Tibial nerve (tissue), 4 donors: ENCODE measurements at regions not wholly inside any gene's neighbourhood (a gene's known extent, or its start where the extent isn't known, plus 50 kb on each side); places are given as distances from the start of the nearest gene placed in this dataset.

ENCODE experiments used
- DNase-seq, 2 donors: peaks; one replicate each; pipeline ENCODE4 v3.0.0-alpha.2; 2019; ENCODE audit warnings: low spot score in 2 of 2
- H3K27ac ChIP-seq, 4 donors: fragments of 200-600 bp; sonication (generic) in 3 of 4; one replicate each; pipeline ENCODE4 v1.5.1; 2017 to 2019; ENCODE audit warnings: mild to moderate bottlenecking in 1 of 4
- H3K27me3 ChIP-seq, 2 donors: fragments of 200-600 bp; sonication (generic) in 1 of 2; one replicate each; pipeline versions ENCODE4 v1.5.1 to v1.6.0; 2017 to 2019
- H3K36me3 ChIP-seq, 3 donors: fragments of 200-600 bp; sonication (generic); one replicate each; pipeline ENCODE4 v1.5.1; 2018 to 2019
- H3K4me1 ChIP-seq, 4 donors: fragments of 200-600 bp; sonication (generic) in 3 of 4; one replicate each; pipeline ENCODE4 v1.5.1; 2017 to 2019
- H3K4me3 ChIP-seq, 4 donors: fragments of 200-600 bp; sonication (generic) in 3 of 4; one replicate each; pipeline ENCODE4 v1.5.1; 2017 to 2019; ENCODE audit warnings: mild to moderate bottlenecking in 1 of 4, moderate library complexity in 1 of 4
- H3K9me3 ChIP-seq, 4 donors: fragments of 200-600 bp; sonication (generic) in 3 of 4; one replicate each; pipeline ENCODE4 v1.5.1; 2017 to 2019
- CTCF ChIP-seq, 5 experiments: fragments of 200-600 bp in 3 of 5; fragments of 450-650 bp in 2 of 5; sonication (generic) in 3 of 5; IDR thresholded peaks; one replicate each; pipeline ENCODE4 v1.5.1; 2016 to 2019; ENCODE audit warnings: antibody characterized with exemption in 5 of 5, mild to moderate bottlenecking in 3 of 5, moderate library complexity in 2 of 5
- EP300 ChIP-seq, 2 donors: sonication (generic); formaldehyde crosslinking; IDR thresholded peaks; one replicate each; pipeline ENCODE4 v1.6.1; 2017; ENCODE audit warnings: antibody characterized with exemption in 2 of 2, mild to moderate bottlenecking in 1 of 2
- POLR2A ChIP-seq, 2 donors: fragments of 450-650 bp; IDR thresholded peaks; one replicate each; pipeline ENCODE4 v1.6.1; 2017; ENCODE audit warnings: antibody characterized with exemption in 2 of 2, mild to moderate bottlenecking in 2 of 2, moderate library complexity in 2 of 2
- WGBS, 2 donors: methylation state at CpG; one replicate each; pipeline ENCODE4 v1.1.5; 2018; 5-methylcytosine and 5-hydroxymethylcytosine counted together

GRCh38 chr9:89715318-89715858 lies 110.6 kb downstream of the GADD45G start:
- DNase-seq = no peak
- H3K4me3 ChIP-seq = no peak overlapping the region
- H3K4me1 ChIP-seq = peaks cover 0 to 7% (median 1%) of the 10 kb centered on the region in 4 donors
- TF ChIP-seq EP300 (IDR thresholded peaks at IDR 0.05) = no peak
- TF ChIP-seq POLR2A (IDR thresholded peaks at IDR 0.05) = no peak
- no peak for TF ChIP-seq CTCF (IDR thresholded peaks at IDR 0.05)
- peaks cover 0 to 9% (median 0%) of the 10 kb centered on the region in 4 donors for H3K9me3 ChIP-seq
- no peaks in the 10 kb centered on the region for H3K36me3 ChIP-seq
- H3K27ac ChIP-seq = no peak overlapping the region
- WGBS, 2 donors = 93 to 96% methylated on average over 2 of the region's 2 CpGs
- no peaks in the 10 kb centered on the region for H3K27me3 ChIP-seq

GRCh38 chr9:89715881-89716280 lies 111.1 kb downstream of the GADD45G start:
- H3K27ac ChIP-seq = no peak overlapping the region
- H3K4me3 ChIP-seq = no peak overlapping the region
- no peaks in the 10 kb centered on the region for H3K27me3 ChIP-seq
- peaks cover 0 to 6% (median 0%) of the 10 kb centered on the region in 4 donors for H3K4me1 ChIP-seq
- DNase-seq = no peak
- WGBS, 2 donors = 96 to 100% methylated on average over 3 of the region's 3 CpGs
- H3K9me3 ChIP-seq = peaks cover 0 to 9% (median 0%) of the 10 kb centered on the region in 4 donors
- TF ChIP-seq CTCF (IDR thresholded peaks at IDR 0.05) = no peak
- TF ChIP-seq POLR2A (IDR thresholded peaks at IDR 0.05) = no peak
- TF ChIP-seq EP300 (IDR thresholded peaks at IDR 0.05) = no peak
- H3K36me3 ChIP-seq = no peaks in the 10 kb centered on the region

- DNase-seq = no peak
- Histone ChIP-seq H3K27ac (no peak overlapping the region), H3K9me3 (peaks cover 0 to 9% (median 0%) of the 10 kb centered on the region in 4 donors), H3K27me3 (no peaks in the 10 kb centered on the region), H3K4me1 (no peaks in the 10 kb centered on the region), H3K36me3 (no peaks in the 10 kb centered on the region), H3K4me3 (no peak overlapping the region)
- TF ChIP-seq CTCF (IDR thresholded peaks at IDR 0.05) = no peak
- no peak for TF ChIP-seq EP300 (IDR thresholded peaks at IDR 0.05)
- no peak for TF ChIP-seq POLR2A (IDR thresholded peaks at IDR 0.05)
- WGBS, 2 donors = 85% methylated on average over 3 of the region's 3 CpGs
Observed at GRCh38 chr9:89716559-89716958, 111.7 kb downstream of the GADD45G start.

GRCh38 chr9:89718176-89718575 lies 113.4 kb downstream of the GADD45G start:
- Histone ChIP-seq H3K27ac (no peak overlapping the region), H3K4me3 (no peak overlapping the region), H3K9me3 (peaks cover 0 to 9% (median 0%) of the 10 kb centered on the region in 4 donors), H3K36me3 (no peaks in the 10 kb centered on the region), H3K27me3 (no peaks in the 10 kb centered on the region), H3K4me1 (no peaks in the 10 kb centered on the region)
- no peak for TF ChIP-seq POLR2A (IDR thresholded peaks at IDR 0.05)
- 51 to 52% methylated on average over 3 of the region's 3 CpGs for WGBS, 2 donors
- no peak for DNase-seq

GRCh38 chr9:89718651-89719050 lies 113.8 kb downstream of the GADD45G start:
- TF ChIP-seq POLR2A (IDR thresholded peaks at IDR 0.05) (no peak), CTCF (IDR thresholded peaks at IDR 0.05) (no peak), EP300 (IDR thresholded peaks at IDR 0.05) (no peak)
- DNase-seq = no peak

GRCh38 chr9:89719202-89719601 lies 114.4 kb downstream of the GADD45G start:
- H3K36me3 ChIP-seq = no peaks in the 10 kb centered on the region
- H3K4me3 ChIP-seq = no peak overlapping the region
- H3K27ac ChIP-seq = no peak overlapping the region
- DNase-seq = no peak
- no peak for TF ChIP-seq POLR2A (IDR thresholded peaks at IDR 0.05)
- no peak for TF ChIP-seq CTCF (IDR thresholded peaks at IDR 0.05)
- no peak for TF ChIP-seq EP300 (IDR thresholded peaks at IDR 0.05)
- H3K4me1 ChIP-seq = no peaks in the 10 kb centered on the region
- 81 to 96% methylated on average over 4 of the region's 4 CpGs for WGBS, 2 donors
- no peaks in the 10 kb centered on the region for H3K27me3 ChIP-seq
- peaks cover 0 to 9% (median 0%) of the 10 kb centered on the region in 4 donors for H3K9me3 ChIP-seq

More at GRCh38 chr9:89718651-89719050, 113.8 kb downstream of the GADD45G start:
- Histone ChIP-seq H3K27ac (no peak overlapping the region), H3K4me1 (no peaks in the 10 kb centered on the region), H3K4me3 (no peak overlapping the region), H3K9me3 (peaks cover 0 to 9% (median 0%) of the 10 kb centered on the region in 4 donors), H3K27me3 (no peaks in the 10 kb centered on the region), H3K36me3 (no peaks in the 10 kb centered on the region)
- WGBS, 2 donors = 80 to 81% methylated on average over 4 of the region's 4 CpGs
